ENCODE measurements at regions not wholly inside any gene's neighbourhood (a gene's known extent, or its start where the extent isn't known, plus 50 kb on each side); places are given as distances from the start of the nearest gene placed in this dataset.

- H3K9me3 ChIP-seq = no peaks in the 10 kb centered on the region
- TF ChIP-seq CTCF (IDR thresholded peaks at IDR 0.05) = no peak
- no peak overlapping the region for H3K27ac ChIP-seq
- no peak overlapping the region for H3K4me3 ChIP-seq
- intact Hi-C loops (cut with DNase I; ENCODE audit: low total_unique reads) = no loop called here
- DNase-seq = no peak
- no peaks in the 10 kb centered on the region for H3K4me1 ChIP-seq
- no peaks in the 10 kb centered on the region for H3K27me3 ChIP-seq
- H3K36me3 ChIP-seq = no peaks in the 10 kb centered on the region
These were observed 860.6 kb upstream of the ZWINT start for GRCh38 chr10:57221674-57222073.

GRCh38 chr10:57218382-57218781 is 857.3 kb upstream of the ZWINT start:
- Histone ChIP-seq H3K4me3 (no peak overlapping the region), H3K9me3 (no peaks in the 10 kb centered on the region), H3K27me3 (no peaks in the 10 kb centered on the region), H3K4me1 (no peaks in the 10 kb centered on the region), H3K36me3 (no peaks in the 10 kb centered on the region), H3K27ac (no peak overlapping the region)
- intact Hi-C loops (cut with DNase I; ENCODE audit: low total_unique reads) = no loop called here
- TF ChIP-seq CTCF (IDR thresholded peaks at IDR 0.05) = no peak
- DNase-seq = no peak

- no peak overlapping the region for H3K4me3 ChIP-seq
- H3K4me1 ChIP-seq = no peaks in the 10 kb centered on the region
- DNase-seq = no peak
- H3K9me3 ChIP-seq = no peaks in the 10 kb centered on the region
- intact Hi-C loops (cut with DNase I; ENCODE audit: low total_unique reads) = no loop called here
- H3K36me3 ChIP-seq = no peaks in the 10 kb centered on the region
- H3K27me3 ChIP-seq = no peaks in the 10 kb centered on the region
- no peak overlapping the region for H3K27ac ChIP-seq
- TF ChIP-seq CTCF (IDR thresholded peaks at IDR 0.05) = no peak
These were observed 841.3 kb upstream of the ZWINT start for GRCh38 chr10:57202356-57202755.

- no peaks in the 10 kb centered on the region for H3K4me1 ChIP-seq
- no peak overlapping the region for H3K27ac ChIP-seq
- H3K4me3 ChIP-seq = no peak overlapping the region
- no peaks in the 10 kb centered on the region for H3K36me3 ChIP-seq
- H3K9me3 ChIP-seq = no peaks in the 10 kb centered on the region
- no peaks in the 10 kb centered on the region for H3K27me3 ChIP-seq
- intact Hi-C loops (cut with DNase I; ENCODE audit: low total_unique reads) = no loop called here
- no peak for TF ChIP-seq CTCF (IDR thresholded peaks at IDR 0.05)
- no peak for DNase-seq
These were observed 827.8 kb upstream of the ZWINT start for GRCh38 chr10:57188846-57189245.

GRCh38 chr10:57186201-57186600 is 825.1 kb upstream of the ZWINT start:
- Histone ChIP-seq H3K4me1 (no peaks in the 10 kb centered on the region), H3K27me3 (no peaks in the 10 kb centered on the region), H3K9me3 (no peaks in the 10 kb centered on the region), H3K36me3 (no peaks in the 10 kb centered on the region), H3K4me3 (no peak overlapping the region), H3K27ac (no peak overlapping the region)
- intact Hi-C loops (cut with DNase I; ENCODE audit: low total_unique reads) = no loop called here
- TF ChIP-seq CTCF (IDR thresholded peaks at IDR 0.05) = no peak
- no peak for DNase-seq

- DNase-seq = no peak
- Histone ChIP-seq H3K27me3 (no peaks in the 10 kb centered on the region), H3K9me3 (no peaks in the 10 kb centered on the region), H3K4me1 (no peaks in the 10 kb centered on the region), H3K36me3 (no peaks in the 10 kb centered on the region), H3K4me3 (no peak overlapping the region), H3K27ac (no peak overlapping the region)
- intact Hi-C loops (cut with DNase I; ENCODE audit: low total_unique reads) = no loop called here
- TF ChIP-seq CTCF (IDR thresholded peaks at IDR 0.05) = no peak
These were observed 808.5 kb upstream of the ZWINT start for GRCh38 chr10:57169597-57169996.

Data from tibial artery (tissue), 4 donors.